Vagina (tissue), 2 donors: ENCODE measurements at regions not wholly inside any gene's neighbourhood (a gene's known extent, or its start where the extent isn't known, plus 50 kb on each side); places are given as distances from the start of the nearest gene placed in this dataset.

Experiments used
- POLR2A ChIP-seq, 2 donors: fragments of 450-650 bp; IDR thresholded peaks; one replicate each; pipeline ENCODE4 v1.6.1; 2017; ENCODE audit warnings: antibody characterized with exemption in 2 of 2, mild to moderate bottlenecking in 2 of 2, moderate library complexity in 2 of 2
- POLR2AphosphoS5 ChIP-seq, 2 donors: sonication (generic); formaldehyde crosslinking; IDR thresholded peaks; one replicate each; pipeline ENCODE4 v1.9.0; 2017; ENCODE audit warnings: antibody characterized with exemption in 2 of 2, mild to moderate bottlenecking in 2 of 2, low read depth in 1 of 2; ENCODE audit not compliant: insufficient read depth in 1 of 2
- TF ChIP-seq, protein P1 (sequence below), 3 experiments: fragments of 450-650 bp in 2 of 3; fragments of 200-600 bp in 1 of 3; sonication (generic) in 1 of 3; IDR thresholded peaks; one replicate each; pipeline ENCODE4 v1.5.1; 2017 to 2019; ENCODE audit warnings: antibody characterized with exemption in 3 of 3, mild to moderate bottlenecking in 2 of 3, moderate library complexity in 2 of 3

- no peak for TF ChIP-seq POLR2AphosphoS5 (IDR thresholded peaks at IDR 0.05; ENCODE audit: insufficient read depth in 1 of 2, low read depth in 1 of 2)
- TF ChIP-seq, protein P1, sequence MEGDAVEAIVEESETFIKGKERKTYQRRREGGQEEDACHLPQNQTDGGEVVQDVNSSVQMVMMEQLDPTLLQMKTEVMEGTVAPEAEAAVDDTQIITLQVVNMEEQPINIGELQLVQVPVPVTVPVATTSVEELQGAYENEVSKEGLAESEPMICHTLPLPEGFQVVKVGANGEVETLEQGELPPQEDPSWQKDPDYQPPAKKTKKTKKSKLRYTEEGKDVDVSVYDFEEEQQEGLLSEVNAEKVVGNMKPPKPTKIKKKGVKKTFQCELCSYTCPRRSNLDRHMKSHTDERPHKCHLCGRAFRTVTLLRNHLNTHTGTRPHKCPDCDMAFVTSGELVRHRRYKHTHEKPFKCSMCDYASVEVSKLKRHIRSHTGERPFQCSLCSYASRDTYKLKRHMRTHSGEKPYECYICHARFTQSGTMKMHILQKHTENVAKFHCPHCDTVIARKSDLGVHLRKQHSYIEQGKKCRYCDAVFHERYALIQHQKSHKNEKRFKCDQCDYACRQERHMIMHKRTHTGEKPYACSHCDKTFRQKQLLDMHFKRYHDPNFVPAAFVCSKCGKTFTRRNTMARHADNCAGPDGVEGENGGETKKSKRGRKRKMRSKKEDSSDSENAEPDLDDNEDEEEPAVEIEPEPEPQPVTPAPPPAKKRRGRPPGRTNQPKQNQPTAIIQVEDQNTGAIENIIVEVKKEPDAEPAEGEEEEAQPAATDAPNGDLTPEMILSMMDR (IDR thresholded peaks at IDR 0.05): no peak
- TF ChIP-seq POLR2A (IDR thresholded peaks at IDR 0.05): no peak
Measured at GRCh38 chr5:42887575-42887974, 75.9 kb upstream of the SELENOP start.
